ENCODE measurements at regions not wholly inside any gene's neighbourhood (a gene's known extent, or its start where the extent isn't known, plus 50 kb on each side); places are given as distances from the start of the nearest gene placed in this dataset.
"Not testable (repeated sequence)": the region's sequence is repeated elsewhere in the genome, so short reads cannot be mapped to it uniquely, and the experiment has no call there.

DNA sequence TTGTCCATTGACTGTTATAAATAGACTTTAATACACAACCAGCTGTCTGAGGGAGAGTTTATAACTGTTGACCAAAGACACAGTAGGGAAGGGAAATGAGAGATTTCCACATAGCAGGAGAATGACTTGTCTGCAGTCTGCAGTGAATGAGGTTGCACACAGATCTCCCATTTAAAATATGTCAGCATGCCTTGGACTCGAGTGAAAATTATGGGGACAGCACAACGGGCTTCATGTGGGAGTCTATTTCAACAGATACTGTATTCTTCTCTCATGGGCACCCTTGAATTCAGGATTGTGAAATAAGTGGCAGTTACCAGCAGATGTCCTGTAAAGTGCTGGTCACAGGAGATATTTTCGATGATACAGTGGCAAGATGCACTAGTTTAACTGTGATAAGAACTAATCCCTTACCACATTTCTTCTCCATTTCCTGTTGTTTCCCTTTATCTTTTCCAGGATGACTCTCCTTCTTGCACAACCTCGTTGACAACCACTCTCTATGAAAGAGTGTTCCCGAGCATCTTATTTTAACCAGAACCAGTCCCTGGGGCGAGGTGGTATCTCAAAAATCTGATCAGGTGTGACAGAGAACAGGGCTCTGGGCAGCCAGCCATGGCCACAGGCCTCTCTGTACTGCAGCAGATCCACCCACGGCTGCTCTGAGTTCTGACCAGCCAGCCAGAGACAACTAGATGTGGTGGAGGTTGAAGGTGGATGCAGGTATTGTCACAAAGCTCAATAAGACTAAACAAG is 51.5 kb upstream of the MAP3K1 start:
- no peak for DNase-seq (ENCODE audit: low spot score)

DNA sequence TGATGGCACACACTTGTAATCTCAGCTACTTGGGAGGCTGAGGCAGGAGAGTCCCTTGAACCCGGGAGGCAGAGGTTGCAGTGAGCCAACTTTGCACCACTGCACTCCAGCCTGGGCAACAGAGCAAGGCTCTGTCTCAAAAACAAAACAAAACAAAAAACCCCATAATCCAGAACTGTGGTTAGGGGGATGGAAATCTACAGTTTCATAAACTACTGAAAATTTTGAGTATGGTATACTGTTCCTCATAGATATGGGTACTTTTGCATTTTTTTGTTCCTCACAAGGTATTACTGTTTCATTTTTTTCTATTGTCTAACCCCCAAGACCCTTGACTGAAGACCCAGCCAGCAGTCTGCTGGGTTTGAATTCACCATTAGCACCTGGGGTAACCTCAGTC is 52.2 kb upstream of the MAP3K1 start:
- no peak for DNase-seq (ENCODE audit: low spot score)

DNA sequence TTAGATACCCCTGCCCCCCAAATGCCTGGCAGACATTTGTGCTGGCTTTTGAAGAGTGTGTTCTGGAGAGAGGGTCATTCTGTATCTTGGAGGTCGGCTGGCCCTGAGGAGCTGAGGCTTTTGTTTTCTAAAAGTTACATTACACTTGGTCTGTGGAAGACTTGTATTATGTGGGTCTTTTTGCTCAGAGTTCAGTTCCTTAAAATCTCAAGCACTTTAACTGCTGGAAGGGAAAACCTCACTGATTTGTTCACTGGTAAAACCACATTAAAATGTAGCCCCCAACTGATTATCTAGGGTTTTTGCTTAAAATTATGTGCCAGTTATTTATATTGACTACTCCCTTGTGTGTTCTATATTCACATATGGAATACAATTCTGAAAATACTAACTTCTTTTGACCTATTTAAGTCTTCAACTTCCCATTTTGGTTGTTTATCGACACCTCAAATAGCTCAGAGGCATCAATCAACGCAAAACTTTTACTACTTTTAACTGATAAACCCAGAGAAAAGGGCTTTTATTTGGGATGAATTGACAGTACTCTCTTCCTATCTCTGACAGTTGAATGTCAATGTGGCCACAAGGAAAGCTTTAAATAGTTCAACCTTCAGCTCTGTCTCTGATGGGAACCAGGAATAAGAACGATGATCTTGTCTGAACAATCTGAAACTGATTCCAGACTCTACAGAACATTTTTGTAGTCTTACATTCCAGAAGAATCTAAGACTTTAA is 54.0 kb upstream of the MAP3K1 start:
- no peak for DNase-seq (ENCODE audit: low spot score)

DNA sequence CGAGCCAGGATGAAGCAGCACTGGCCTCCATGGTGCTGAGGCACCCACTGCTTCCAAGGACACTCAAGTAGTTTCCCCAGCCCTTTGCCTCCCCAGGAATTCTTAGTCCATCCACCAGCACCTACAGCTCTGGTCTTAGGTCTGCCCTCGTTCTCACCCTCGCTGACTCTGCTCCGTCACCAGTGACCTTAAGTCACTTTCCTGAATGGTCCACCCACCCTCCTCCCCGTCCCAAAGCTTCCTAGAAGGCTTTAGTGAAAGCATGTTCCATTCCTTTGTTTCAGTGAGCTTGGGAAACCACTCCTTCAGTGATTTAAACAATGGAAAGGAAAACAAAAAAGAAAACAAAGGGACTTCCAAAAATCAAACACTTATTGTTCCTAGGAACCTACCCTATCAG is 54.6 kb upstream of the MAP3K1 start:
- no peak for DNase-seq (ENCODE audit: low spot score)

DNA sequence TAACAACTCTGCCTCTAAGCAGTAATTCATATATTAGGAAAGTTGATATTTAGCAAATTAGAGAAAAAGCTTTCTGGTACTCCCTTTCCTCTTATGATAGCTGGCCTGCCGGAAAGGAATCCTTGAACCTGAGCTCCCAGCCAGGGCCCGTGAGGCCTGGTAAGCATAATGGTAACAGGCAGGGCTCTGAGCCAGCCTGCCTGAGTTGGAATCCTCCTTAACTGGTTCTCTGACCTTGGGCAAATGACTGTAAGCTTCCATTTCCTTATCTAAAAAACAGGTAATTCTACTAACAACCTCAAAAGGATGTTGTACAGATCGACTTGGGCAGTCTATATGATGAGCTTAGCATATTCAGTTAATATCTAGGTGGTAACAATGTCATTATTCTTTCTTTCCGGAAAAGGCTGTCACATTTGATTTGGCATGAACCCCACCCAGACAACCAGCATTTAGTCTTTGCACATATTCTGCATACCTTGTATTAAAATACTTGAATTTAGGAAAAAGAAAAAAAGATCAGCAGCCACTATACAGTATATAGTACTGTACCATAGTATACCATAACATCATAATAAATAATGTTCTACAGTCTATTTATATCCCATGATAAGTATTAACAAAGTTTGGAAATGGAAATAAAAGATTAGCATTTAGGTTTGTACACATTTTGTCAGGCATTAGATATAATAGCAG is 55.7 kb upstream of the MAP3K1 start:
- DNase-seq (ENCODE audit: low spot score): no peak

DNA sequence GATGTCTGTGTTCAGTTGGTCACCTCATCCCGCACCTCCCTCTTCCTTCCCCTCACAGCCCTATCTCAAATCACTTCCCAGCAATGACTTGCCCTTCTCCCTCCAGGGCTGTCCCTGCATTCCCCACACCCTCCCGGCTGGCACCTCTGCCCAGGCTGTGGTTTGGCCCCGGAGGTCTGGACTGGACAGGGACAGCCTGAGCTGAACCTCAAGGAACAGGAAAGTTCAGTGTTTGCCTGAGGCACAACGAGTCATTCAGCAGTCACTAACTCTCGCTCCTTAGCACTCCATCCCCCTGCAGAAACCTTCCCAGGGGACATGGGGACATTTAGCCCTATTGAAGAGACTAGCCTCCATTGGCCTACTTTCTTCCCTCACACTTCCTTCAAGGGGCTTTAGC is 58.3 kb upstream of the MAP3K1 start:
- DNase-seq (ENCODE audit: low spot score): no peak

DNA sequence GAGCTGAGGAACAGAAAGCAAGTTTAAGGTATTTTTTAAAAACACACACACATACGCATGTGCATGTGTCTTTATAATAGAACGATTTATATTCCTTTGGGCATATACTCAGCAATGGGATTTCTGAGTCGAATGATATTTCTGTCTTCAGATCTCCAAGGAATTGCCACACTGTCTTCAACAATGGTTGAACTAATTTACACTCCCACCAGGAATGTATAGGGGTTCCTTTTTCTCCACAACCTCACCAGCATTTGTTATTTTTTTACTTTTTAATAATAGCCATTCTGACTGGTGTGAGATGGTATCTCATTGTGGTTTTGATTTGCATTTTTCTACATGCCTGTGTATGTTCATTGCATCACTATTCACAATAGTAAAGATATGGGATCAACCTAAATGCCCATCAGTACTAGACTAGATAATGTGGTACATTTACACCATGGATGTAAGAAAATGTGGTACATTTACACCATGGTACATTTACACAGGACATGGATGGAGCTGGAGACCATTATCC is 60.3 kb upstream of the MAP3K1 start:
- no peak for DNase-seq (ENCODE audit: low spot score)

DNA sequence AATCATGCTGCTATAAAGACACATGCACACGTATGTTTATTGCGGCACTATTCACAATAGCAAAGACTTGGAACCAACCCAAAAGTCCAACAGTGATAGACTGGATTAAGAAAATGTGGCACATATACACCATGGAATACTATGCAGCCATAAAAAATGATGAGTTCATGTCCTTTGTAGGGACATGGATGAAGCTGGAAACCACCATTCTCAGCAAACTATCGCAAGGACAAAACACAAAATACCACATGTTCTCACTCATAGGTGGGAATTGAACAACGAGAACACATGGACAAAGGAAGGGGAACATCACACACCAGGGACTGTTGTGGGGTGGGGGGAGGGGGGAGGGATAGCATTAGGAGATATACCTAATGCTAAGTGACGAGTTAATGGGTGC is 61.8 kb upstream of the MAP3K1 start:
- DNase-seq (ENCODE audit: low spot score): not testable (repeated sequence)

DNA sequence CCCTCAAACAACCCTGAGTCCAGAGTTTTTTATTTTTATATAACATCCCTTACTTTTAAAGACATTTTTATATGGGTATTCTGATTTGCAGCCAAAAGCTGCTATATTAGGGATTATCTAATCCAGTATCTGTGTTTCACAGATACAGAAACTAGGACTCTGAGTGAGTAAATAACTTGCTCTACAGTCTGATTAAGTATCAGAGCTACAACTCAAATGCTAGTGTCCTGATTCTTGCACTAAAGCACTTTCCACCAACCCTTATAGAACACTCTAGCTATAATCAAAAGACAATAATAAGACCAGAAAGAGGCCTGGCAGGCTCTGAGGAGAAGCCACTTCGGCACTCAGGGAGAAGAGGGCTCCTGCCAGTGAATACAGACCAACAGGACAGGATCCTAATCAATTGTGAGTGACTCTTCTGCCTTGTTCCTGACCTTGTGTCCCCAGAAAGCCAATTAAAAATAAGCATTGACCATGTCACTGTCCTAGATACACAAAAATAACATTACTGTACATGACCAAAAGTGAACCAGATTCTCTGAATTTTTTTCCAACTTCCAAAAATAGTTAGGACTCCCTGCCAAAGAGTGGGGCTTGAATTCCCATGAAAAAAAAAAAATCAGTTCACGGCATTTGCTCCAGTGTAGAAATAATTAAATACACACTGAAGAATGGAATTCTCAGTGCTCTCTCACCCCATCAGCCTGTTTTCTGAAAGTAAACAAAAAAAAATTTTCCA is 63.6 kb upstream of the MAP3K1 start:
- DNase-seq (ENCODE audit: low spot score): no peak

DNA sequence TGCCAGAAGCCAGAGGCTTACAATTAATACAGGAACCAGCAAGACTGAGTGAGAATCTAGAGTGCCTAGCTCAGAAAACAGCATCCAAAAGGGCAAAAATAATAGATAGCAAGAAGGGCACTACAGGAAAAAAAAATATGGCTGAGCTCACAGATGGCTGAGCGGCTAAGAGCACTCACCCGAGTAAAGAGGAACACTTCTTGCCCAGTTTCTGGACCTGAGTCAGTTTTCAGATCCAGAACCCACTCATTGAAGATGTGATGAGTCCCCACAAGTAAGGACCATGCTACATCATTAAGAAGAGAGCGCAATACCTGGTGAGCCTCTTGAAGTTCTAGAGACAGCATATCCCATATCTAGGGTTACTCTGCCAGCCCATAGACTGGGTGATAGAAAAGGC is 65.5 kb upstream of the MAP3K1 start:
- no peak for DNase-seq (ENCODE audit: low spot score)

DNA sequence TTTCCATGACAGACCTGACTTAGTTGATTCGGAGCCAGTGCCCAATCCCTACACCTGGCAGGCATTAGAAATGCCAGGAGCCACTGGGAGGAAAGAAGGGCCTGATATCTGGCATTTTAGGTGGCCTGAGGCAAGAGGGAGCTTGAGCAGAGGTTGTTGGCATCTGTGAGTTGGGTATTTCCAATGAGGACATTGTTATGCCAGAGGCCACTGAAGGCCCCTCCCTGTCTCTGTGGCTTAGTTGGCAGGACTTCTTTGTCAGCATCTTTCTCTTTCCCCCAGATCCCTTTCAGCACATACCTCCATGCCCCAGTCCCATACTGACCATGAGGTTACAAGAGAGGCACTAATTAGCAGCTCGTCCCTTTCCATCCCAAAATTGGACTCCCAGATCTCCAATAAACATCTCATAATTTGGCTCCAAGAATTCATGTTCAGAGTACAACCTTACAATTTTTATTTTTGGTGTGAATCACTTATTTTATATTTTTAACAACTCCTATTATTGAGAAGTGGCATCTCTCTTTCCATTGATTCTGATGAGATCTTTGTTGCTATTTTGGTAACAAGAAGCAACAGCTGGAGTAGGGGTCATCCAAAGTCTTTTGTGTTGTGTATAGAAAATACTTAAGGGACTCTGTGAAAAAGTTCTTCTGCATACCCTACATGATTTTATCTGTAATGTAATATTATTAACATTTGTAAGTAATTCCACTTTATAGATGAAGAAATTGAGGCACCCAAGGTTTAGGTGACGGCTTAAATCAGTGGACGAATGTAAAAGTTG is 68.6 kb upstream of the MAP3K1 start:
- DNase-seq (ENCODE audit: low spot score): no peak

DNA sequence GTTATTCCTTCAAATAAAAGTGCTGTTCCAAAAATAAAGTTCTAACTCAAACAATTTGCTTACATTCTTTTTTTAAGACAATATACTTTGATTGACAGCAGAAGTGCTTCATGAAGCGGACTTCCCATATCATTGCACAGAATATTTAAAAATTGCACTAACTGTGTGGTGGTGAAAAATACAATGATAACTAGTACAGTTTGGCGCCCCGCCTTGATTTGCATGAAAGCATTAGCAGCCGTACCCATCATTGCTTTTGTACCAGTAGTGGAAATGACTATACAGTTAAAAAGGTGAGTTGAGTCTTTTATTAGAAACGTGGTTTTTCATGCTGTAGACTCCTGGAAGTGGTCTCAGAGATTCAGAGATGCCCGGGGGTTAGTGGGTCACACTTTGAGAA is 69.5 kb upstream of the MAP3K1 start:
- DNase-seq (ENCODE audit: low spot score): no peak

DNA sequence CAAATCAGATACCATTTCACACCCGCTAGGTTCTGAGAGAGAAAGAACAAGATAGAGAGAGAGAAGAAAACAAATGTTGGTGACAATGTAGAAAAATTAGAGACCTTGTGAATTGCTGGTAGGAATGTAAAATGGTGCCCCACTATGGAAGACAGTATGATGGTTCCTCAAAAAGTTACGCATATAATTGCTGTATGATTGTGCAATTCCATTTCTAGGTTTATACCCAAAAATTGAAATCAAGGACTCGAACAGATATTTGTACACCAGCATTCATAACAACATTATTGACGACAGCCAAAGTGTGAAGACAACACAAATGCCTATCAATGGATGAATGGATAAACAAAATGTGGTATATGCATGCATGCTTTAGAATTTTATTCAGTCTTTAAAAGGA is 74.5 kb upstream of the MAP3K1 start:
- no peak for DNase-seq (ENCODE audit: low spot score)

DNA sequence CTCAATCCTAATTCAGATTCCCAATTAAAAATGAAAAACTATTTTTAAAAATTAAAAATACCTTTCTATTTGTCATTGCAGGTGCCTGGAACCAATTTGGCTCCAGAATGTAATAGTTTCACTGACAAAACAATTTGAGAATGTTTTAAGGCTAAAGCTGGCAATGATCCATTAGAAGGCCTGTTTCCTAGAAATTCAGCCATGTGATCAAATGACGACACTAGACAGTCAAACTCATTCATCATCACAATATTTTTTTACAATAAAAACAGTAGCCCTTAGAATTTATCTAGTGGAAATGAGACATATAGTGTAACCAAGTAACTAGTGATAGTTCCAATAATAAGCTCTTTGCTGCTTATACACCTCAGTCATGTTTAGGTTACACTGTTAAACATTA is 75.4 kb upstream of the MAP3K1 start:
- DNase-seq (ENCODE audit: low spot score): no peak

DNA sequence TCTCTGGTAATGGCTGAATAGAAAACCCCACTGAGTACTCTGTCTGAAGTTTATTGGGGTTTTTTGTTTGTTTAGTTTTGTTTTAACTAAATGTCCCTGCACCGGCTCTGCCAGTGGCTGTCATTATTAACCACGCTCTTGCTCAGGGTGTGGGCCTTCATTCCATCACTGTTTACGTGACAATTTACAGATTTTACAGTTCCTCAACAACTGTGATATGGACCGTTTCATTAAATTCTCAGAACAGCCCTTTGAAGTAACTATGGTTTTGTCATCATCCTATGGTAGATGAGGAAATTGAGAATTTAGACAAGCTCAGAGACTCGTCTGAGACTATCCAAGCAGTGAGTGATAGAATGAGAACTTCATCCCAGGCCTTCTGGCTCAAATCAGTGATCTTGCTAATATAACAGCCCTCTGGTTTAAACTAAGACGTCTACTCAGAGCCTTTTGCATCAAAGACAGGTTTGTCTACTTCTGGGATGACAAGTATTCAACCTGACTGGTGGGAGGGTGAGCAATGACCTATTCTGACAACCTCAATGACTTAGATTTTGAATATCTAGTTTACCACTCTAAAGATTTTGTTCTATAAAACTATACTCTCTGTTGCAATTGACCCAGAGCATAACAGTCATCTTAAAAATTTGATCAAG is 77.3 kb upstream of the MAP3K1 start:
- DNase-seq (ENCODE audit: low spot score): peak; percentile 16

DNA sequence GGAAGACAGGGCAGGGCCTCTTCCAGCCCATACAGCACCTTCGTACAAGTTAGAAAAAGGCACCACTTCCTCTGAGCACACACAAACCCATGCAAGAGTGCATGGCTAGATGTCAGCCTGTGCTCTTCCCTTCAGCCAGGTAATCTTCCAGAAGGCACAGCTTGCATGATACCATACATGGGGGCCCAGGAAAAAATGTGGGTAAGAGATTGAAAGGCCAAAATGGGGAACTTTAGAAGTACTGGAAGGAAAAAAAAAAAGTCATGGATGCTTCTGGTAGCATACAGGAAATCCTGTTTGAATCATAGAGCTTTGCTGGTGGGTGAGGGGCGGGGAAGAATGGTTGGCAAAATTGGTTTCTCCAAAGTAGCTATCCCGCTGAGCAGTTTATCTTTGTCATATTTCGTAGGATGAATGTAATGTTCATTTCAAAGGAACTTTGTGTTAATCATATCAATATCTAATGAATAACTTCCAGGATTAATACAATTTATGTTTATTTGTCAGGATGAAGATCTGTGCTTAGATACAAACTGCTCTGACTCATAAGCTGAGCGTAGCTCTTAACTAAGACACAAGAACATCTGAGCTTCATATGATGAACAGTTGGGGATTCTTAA is 78.2 kb upstream of the MAP3K1 start:
- DNase-seq (ENCODE audit: low spot score): no peak

DNA sequence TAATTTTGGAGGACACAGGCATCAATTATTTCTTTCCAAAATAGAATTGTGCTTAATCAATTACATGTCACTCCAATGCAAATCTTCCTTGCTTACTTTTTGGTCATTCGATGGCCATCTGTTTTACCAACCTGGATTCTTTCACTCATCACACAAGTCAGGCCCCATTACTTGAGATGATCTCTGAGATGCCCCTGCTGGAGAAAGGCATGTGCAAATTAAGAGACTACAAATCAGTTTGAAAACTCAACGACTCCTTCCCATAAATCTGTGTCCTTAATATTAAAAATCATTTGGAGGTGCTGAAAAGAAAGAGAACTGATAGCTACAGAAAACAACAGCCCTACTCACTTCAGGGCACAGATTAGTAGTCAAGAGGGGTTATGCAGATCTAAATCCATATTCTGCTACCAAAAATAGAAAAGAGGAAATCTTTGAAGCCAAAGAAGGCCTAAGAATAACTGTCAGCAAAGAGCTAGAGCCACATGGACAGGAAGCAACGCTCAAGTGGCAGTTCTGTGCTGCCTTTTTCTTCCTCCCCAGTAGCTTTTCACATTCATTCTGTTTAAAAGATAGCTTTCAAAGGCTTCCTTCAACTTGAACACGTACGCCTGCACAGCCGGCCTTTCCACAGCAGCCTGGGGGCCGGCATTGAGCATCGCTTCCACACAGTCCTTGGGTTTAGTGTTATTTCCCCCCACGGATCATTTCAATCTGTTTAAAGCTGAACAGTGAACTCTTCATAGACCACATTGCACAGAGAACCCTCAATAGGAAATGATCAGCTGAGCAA is 79.3 kb upstream of the MAP3K1 start:
- DNase-seq (ENCODE audit: low spot score): no peak

DNA sequence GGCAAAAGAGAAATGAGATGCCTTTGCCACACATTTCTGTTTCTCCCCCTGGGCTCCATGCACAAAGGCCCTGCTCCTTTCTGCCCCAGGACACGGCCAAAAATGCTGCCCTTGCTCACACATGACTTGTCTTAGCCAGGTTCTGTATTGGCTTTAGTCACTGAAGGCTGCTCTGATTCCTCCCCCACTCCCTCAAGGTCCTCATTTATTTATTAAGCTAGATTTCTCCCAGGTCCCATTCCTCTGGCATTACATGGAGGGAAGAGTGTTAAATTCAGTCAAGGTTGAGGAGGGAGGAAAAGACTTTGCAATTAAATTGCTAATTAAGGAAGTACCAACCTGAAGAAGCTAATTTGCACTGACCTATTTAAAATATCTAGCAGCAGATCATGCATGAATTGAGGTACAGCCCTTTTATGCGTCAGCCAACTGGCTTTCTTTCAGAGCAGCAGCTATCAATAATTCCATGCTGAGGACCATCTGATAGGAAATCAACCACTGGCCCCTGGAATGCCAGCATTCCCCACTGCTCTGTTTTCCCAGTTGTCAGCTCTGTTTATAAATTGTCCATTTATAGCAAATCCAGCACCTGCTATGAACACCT is 81.2 kb upstream of the MAP3K1 start:
- DNase-seq (ENCODE audit: low spot score): no peak

DNA sequence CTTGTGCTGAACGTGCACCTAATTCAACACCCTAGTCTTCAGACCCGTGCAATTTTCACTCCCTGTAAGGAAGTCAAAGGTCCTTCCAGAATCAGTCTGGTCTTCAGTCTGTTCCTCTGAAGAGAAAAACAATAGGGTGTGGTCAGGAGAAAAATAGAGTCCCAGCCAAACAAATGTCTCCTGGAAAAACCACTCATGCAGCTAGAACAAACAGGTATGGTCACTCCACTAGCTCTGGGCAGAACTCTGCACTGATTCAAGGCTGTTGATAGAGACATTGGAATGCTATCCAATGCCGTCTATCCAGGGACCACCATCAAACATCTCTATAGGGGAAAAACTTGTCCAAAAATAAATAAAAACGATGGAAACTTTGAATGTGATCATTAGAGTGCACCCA is 81.8 kb upstream of the MAP3K1 start:
- DNase-seq (ENCODE audit: low spot score): no peak

Data from CD4-positive, alpha-beta T cell treated with Interleukin-15 for 4 hours (primary cell).